Stimulated activated CD4-positive, alpha-beta T cell treated with anti-CD3 and anti-CD28 coated beads, Interleukin-1b, Interleukin-23, amount 100 ng/mL, for 4 hours (primary cell): ENCODE measurements at regions not wholly inside any gene's neighbourhood (a gene's known extent, or its start where the extent isn't known, plus 50 kb on each side); places are given as distances from the start of the nearest gene placed in this dataset.

Source experiments
- DNase-seq, 2 donors: peaks; one replicate each; pipeline ENCODE4 v3.0.0-alpha.2; 2020; ENCODE audit warnings: low read depth in 2 of 2

- DNase-seq, result no peak
Observed at GRCh38 chr12:24475337-24475736, 473.6 kb downstream of the BCAT1 start.

- DNase-seq, result no peak
Observed at GRCh38 chr12:24473097-24473496, 475.8 kb downstream of the BCAT1 start.

GRCh38 chr12:24470050-24470449 lies 478.9 kb downstream of the BCAT1 start:
- no peak for DNase-seq

GRCh38 chr12:24469089-24469488 lies 479.8 kb downstream of the BCAT1 start:
- no peak for DNase-seq

GRCh38 chr12:24467226-24467625 lies 481.7 kb downstream of the BCAT1 start:
- DNase-seq, result no peak

- DNase-seq, result no peak
Observed at GRCh38 chr12:24463375-24463774, 485.5 kb downstream of the BCAT1 start.

GRCh38 chr12:24462946-24463345 lies 486.0 kb downstream of the BCAT1 start:
- DNase-seq, result no peak

- DNase-seq, result no peak
Observed at GRCh38 chr12:24460506-24460905, 488.4 kb downstream of the BCAT1 start.

- no peak for DNase-seq
Observed at GRCh38 chr12:24460099-24460498, 488.8 kb downstream of the BCAT1 start.

GRCh38 chr12:24455811-24456210 lies 493.1 kb downstream of the BCAT1 start:
- no peak for DNase-seq

GRCh38 chr12:24447678-24448077 lies 498.2 kb upstream of the SOX5 start:
- no peak for DNase-seq

- no peak for DNase-seq
Observed at GRCh38 chr12:24446287-24446686, 496.8 kb upstream of the SOX5 start.

- DNase-seq, result no peak
Observed at GRCh38 chr12:24444634-24445033, 495.2 kb upstream of the SOX5 start.

GRCh38 chr12:24441458-24441857 lies 492.0 kb upstream of the SOX5 start:
- no peak for DNase-seq

GRCh38 chr12:24436667-24437066 lies 487.2 kb upstream of the SOX5 start:
- no peak for DNase-seq

- DNase-seq, result no peak
Observed at GRCh38 chr12:24431872-24432271, 482.4 kb upstream of the SOX5 start.

- DNase-seq, result no peak
Observed at GRCh38 chr12:24427776-24428175, 478.3 kb upstream of the SOX5 start.

- DNase-seq, result no peak
Observed at GRCh38 chr12:24425601-24425970, 476.1 kb upstream of the SOX5 start.

GRCh38 chr12:24424889-24425600 lies 475.6 kb upstream of the SOX5 start:
- no peak for DNase-seq

GRCh38 chr12:24424376-24424775 lies 474.9 kb upstream of the SOX5 start:
- no peak for DNase-seq

GRCh38 chr12:24423611-24424010 lies 474.1 kb upstream of the SOX5 start:
- no peak for DNase-seq

- DNase-seq, result no peak
Observed at GRCh38 chr12:24421759-24422158, 472.3 kb upstream of the SOX5 start.

- no peak for DNase-seq
Observed at GRCh38 chr12:24418157-24418556, 468.7 kb upstream of the SOX5 start.

GRCh38 chr12:24416423-24417109 lies 467.1 kb upstream of the SOX5 start:
- no peak for DNase-seq
